Stimulated activated CD8-positive, alpha-beta memory T cell treated with anti-CD3 and anti-CD28 coated beads, Interleukin-4, amount 100 ng/mL, for 24 hours (primary cell): ENCODE measurements at regions not wholly inside any gene's neighbourhood (a gene's known extent, or its start where the extent isn't known, plus 50 kb on each side); places are given as distances from the start of the nearest gene placed in this dataset.

ENCODE experiments used
- DNase-seq: peaks from one replicate; pipeline ENCODE4 v3.0.0-alpha.2; 2020; ENCODE audit warnings: low read depth

- DNase-seq = no peak
These were observed 187.1 kb upstream of the CDKN3 start for GRCh38 chr14:54209511-54210250.

DNA sequence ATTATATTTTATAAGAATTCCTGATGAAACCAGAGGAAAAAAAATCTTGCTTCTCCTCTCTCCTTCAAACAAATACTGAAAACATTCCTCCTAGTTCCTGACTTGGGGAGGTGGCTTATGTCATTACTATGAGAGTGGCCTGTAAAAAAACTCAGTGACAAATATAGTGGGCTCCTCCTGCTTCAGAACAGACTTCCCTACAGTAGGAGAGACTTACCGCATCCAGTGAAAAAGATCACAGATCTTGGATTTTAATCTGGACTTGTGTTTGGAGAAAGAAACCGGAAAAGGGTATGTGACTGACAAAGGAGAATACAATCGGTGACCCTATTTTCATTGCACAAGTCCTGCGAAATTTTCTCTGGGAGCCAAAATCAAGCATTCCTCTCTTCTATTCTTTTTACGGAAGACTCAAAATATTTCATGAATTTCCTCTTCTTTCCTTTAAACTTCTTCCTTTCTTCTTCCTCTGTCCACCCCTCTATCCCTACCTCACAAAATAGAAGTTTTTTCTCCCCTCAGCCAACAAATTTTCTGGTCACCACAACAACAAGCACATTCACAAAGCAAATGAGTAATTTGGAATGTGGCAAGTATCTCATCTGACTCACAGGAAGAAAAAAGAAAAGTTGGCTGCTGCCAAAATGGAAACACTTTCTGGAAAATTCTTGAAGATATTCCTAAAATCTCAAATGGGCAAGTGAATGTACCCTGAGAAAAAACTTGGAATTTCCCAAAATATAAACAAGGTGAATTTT lies 185.1 kb upstream of the CDKN3 start:
- no peak for DNase-seq

GRCh38 chr14:54213536-54213935 lies 183.3 kb upstream of the CDKN3 start:
- no peak for DNase-seq

DNA sequence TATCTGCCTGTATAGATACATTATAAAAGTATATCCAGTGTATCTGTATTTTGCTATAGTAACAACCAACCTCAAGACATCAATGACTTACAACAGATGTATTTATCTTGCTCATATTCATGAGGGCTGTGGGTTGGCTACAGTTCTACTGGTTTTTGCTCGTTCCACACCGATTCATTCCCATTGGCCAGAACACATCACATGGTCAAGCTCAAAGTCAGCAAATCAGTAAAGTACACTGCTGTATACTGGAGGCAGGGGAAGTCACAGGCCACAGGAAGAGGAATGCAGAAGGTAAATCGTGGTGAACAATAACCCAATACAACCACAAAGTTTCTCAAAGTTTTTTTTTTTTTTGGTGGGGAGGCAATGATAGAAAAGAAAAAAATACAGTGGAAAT lies 180.0 kb upstream of the CDKN3 start:
- no peak for DNase-seq

DNA sequence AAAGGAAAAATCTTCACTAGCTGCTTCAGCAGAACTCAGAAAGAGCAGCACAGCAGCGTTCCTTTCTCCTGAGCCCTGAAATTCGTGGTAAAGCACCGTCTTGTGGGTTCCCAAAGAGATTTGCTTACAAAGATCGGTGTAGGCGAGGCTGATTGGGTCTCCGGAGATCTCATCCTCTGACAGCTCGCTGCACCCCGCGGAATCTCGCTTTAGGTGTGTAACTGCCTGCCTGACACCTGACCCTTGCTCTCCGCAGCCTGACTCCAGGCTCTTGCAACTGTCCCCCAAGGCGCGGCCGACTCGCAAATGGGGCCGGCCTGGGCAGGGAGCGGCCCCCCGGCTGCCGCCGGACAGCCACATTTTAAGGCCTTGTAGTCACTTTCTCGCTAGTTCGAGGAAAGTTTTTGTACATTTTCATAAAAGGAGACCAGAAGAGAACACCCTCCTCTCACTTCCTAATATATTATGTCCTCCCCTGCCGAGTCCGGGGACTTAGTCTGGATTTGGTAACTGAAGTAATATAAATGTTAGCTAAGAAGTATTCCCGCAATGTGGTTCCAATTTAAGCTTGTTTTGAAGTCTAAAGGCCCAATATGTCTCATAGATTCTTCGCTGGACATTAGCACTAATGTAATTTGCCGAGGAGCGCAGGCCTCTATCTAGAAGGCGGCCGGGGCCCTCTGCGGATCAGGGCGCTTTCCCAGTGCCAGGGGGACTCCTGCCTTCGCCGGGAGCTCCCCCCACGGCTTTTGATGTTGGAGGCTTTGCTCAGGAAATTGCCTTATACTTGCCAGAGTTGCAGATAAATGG lies 177.3 kb upstream of the CDKN3 start:
- DNase-seq = no peak

DNA sequence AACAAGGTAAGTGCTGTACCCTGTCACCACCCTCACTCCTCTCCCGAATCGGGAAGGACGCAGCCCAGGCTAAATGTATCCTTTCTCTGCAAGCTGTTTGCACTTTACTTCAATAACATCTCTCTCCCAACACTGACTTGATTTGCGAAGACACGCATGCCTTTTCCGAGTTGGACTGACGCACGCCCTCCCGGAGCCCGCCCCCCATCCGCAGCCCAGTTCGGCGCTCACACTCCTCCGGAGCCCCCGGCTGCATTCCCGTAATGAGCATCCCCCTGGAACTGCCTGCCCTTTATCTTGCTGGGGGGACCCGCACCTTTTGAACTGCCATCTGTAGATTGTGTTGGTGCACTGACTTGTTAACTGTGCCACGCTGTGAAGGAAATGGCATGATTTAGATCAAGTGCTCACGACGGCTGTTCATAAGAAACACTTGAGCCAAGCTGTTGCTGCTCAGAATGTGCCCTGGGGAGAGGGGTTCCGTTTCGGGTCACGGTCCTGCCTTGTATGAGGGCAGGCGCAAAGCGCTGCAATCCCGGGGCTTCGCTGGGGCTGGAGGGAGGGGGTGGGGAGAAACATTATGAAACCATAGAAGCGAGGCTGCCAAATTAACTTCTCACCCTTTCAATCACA lies 176.6 kb upstream of the CDKN3 start:
- no peak for DNase-seq

DNA sequence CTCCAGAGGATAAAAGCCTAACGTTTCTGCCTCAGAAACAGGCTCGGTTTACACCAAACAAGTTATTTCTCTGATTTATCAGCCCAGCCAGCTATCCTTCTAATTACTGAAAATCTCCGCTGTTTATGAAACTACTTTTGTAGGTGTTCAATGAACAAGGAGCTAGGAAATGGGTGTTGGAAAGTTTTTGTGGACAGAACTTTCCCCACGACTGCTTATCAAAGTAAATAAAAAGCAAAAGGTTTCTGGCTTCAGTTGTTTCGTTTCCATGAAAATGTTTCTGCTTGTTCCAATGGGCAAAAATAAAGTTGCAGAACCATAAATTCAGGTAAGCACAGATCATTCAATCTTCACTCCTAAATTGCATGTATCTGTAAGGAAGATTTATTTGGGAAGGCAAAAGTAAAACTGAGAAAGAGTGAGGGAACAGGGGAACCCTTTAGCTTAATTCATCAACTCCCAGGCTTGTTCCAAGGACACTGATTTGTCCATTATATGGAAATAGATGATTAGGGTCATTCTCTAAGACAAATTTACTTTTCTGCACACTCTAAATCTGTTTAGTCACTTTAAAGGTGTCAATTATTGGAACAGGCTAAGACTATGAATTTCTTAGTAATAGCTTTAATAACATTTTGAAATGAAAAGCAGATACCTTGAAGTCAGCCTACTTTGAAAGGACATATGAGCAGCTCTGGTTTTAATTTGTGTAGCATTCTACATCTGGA lies 175.9 kb upstream of the CDKN3 start:
- DNase-seq = no peak

- no peak for DNase-seq
These were observed 175.4 kb upstream of the CDKN3 start for GRCh38 chr14:54221432-54221803.

- DNase-seq = no peak
These were observed 174.8 kb upstream of the CDKN3 start for GRCh38 chr14:54221971-54222370.

DNA sequence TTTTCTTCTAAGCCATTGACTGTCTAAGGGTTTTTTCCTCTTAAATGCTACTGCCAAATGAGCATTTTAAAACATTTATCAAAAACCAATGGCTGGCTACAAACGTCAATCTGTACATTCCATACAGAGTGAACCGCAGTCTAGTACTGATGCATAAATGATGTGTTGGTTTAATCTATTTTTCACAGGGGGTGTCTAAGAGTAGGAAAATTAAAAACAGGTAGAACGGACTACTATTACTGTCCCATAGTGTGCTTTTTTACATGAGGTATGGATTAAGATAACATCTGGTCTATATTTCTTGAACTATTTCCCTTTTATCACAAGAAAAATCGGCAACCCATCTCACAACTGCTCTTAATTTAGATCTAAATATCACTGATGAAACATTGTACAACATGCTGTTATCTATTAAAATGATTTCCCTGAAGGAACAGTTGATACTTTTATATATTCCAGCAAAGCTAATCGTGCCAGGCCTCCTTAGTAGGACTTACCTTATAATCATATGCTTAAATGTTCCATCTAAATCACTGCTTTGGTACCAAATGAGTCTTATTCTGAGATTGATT lies 172.9 kb upstream of the CDKN3 start:
- DNase-seq = no peak

DNA sequence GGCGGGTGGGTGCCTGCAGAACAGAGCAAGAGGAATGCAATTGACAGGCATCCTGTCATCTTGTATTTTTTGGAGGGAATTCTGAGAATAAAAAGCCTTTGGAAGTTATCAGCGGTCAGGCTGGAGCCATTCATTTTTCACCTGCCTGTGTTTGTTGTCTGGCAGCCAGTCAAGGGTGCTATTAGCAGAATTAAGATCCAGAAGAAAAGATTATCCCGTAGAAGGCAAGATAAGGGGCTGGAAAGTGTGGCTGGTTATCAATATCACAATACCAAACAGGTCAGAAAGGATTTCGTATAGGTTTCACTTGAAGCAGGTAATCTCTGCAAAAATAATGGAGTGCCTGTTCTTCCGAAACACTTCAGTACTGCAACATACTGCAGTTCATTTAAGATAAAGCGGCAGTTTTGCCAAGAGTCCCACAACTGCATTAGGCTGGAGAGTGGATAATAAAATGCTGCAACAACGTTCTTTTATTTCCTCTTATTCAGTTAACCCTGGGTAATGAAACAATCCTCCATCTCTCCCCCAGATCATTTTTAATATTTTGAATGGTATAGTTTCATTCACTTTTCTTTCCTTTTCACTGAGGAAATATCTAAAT lies 171.2 kb upstream of the CDKN3 start:
- DNase-seq = no peak

GRCh38 chr14:54226103-54226502 lies 170.7 kb upstream of the CDKN3 start:
- DNase-seq = no peak

- no peak for DNase-seq
These were observed 170.2 kb upstream of the CDKN3 start for GRCh38 chr14:54226558-54226957.

DNA sequence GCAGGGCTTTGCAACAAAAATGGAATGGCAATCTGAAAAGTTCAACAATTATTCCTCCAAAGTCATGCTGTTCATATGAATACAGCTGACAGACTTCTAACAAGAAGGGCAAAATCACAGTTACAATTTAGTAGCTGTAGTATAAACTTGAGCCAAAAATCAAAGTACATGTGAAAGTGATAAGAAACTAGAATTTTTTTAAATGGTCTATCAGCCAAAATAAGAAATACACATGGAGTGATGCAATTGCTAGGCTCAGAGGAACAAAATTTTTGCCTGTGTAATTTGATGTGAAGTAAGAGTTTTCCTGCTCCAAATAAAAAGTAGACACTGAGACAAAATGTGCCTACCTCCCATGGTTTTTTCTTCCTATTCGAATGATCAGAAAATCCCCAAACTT lies 167.7 kb upstream of the CDKN3 start:
- no peak for DNase-seq

GRCh38 chr14:54230645-54231044 lies 166.2 kb upstream of the CDKN3 start:
- DNase-seq = no peak

GRCh38 chr14:54232735-54233134 lies 164.1 kb upstream of the CDKN3 start:
- no peak for DNase-seq

DNA sequence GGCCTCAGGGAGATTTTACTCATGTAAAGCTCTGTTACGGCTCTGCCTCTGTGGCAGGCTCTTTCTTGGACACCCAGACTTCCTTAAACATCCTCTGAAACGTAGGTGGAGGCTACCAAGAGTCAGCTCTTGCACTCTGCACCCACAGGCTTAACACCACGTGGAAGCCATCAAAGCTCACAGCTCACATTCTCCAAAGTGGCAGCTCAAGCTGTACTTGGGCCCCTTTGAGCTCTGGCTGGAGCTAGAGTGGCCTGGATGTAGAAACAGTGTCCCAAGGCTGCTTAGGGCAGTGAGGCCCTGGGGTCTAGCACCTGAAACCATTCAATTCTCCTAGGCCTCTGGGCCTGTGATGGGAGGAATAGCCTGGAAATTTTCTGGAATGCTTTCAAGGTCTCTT lies 155.3 kb upstream of the CDKN3 start:
- DNase-seq = no peak

- no peak for DNase-seq
These were observed 145.5 kb upstream of the CDKN3 start for GRCh38 chr14:54251356-54251755.

- DNase-seq = no peak
These were observed 144.6 kb upstream of the CDKN3 start for GRCh38 chr14:54252072-54252730.

- DNase-seq = no peak
These were observed 143.4 kb upstream of the CDKN3 start for GRCh38 chr14:54253195-54253947.
